ENCODE measurements at regions not wholly inside any gene's neighbourhood (a gene's known extent, or its start where the extent isn't known, plus 50 kb on each side); places are given as distances from the start of the nearest gene placed in this dataset.

DNA sequence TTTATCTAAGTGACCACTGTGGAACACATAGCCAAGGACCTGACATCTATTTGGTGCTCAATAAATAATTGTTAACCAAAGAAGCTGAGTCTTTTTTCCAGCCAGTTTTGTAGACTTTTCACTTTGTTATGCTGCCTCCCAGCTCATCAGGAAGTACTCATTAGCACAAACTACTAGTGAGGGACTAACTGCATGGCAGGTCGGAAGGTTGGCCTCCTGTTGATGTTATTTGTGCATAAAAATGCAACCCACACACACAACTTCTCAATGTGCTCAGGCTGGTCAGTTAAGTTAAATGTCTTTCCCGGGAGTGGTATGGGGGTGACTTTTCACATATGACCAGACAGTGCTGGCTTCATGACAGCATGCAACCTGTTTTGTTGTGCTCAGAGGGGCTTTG is 263.0 kb upstream of the TOPAZ1 start:
- no peak for TF ChIP-seq CTCF (IDR thresholded peaks at IDR 0.05)
- TF ChIP-seq POLR2A (IDR thresholded peaks at IDR 0.05), result no peak

Data from stomach (tissue), 4 donors.